GM18517 (cell line): ENCODE measurements at regions not wholly inside any gene's neighbourhood (a gene's known extent, or its start where the extent isn't known, plus 50 kb on each side); places are given as distances from the start of the nearest gene placed in this dataset.
"Not testable (repeated sequence)": the region's sequence is repeated elsewhere in the genome, so short reads cannot be mapped to it uniquely, and the experiment has no call there.

ENCODE experiments used
- ATAC-seq: cut with Tn5 transposase; IDR thresholded peaks from one replicate; pipeline ENCODE4 v1.9.1; 2021; ENCODE audit warnings: mild to moderate bottlenecking, moderate library complexity; ENCODE audit not compliant: unreplicated experiment

DNA sequence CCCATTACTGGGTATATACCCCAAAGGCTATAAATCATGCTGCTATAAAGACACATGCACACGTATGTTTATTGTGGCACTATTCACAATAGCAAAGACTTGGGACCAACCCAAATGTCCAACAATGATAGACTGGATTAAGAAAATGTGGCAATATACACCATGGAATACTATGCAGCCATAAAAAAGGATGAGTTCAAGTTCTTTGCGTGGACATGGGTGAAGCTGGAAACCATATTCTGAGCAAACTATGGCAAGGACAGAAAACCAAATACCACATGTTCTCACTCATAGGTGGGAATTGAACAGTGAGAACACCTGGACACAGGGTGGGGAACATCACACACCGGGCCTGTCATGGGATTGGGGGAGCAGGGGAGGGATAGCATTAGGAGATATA, 54.4 kb upstream of the MUCL1 start:
- not testable (repeated sequence) for ATAC-seq

DNA sequence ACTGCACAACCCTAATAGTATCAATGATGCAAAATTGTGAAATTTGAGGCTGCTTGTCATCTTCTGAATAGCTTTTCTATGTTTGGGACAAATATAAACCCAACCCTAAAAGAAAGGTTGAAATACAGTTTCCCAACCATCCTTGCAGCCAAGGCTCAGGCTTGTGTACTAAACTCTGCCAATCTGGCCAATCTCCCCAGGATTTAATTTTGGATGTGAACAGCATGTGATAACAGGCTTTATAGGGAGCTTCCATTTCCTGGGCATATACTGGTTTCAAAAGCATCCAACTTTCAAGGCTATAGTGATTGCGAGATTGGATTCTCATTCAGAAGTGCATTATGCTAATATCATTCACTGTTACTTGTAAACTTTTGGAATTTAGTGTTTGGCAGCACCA, 55.7 kb upstream of the MUCL1 start:
- ATAC-seq = no peak

DNA sequence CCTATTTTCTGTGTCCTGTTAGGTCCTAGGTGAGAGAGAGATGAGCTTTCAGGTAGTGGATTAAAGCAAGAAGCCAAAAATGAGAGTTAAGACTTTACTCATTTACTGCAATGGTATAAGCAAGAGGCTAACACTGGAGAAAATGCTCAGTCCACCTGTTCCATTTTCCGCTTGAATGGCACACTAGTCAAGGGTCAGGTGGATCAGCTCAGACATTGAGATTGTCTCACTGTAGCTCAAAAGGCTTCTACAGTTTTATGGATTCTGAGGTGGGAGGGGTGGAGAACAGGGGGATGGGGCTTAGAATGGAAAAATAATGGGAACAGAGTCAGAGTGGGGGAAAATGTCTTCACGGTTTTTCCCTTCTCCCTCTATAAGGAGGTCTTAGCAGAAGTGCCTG, 57.3 kb upstream of the MUCL1 start:
- no peak for ATAC-seq

DNA sequence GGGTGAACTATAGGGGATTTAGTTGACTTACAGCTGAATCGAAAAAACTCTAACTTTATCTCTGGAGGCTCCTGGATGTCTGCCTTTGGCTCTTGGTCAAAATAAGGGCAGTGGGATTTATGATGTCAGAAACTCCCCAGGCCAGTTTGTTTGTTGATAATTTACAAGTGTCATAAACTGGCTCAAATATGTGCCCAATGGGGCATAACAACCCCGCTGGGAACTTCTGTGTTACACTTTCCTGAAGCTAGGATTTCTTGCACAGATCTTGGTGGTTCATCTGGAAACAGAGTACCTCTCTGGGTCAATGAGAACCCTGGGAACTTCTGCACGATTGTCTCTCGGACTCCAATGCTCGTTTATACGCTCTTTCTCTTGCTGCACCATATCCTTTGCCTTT, 58.7 kb upstream of the MUCL1 start:
- no peak for ATAC-seq

DNA sequence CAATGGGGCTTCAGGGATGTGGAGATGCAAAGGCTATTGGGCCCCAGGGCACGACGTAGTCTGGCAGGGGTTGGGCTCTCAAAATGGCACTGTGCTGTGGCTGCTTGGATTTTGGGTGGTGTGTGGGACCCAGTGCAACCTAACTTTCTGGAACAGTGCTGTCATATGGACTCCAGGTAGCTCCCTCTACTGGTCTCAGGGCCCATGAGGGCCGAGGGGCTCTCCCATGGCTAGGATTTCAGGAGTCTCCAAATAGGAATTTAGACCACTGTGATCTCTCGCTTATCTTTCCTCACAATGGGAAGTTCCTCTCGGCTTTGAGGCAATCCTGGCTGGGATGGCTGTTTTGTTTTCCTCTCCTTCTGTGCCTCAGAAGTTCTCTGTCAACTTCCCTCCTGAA, 68.2 kb upstream of the MUCL1 start:
- ATAC-seq = no peak

DNA sequence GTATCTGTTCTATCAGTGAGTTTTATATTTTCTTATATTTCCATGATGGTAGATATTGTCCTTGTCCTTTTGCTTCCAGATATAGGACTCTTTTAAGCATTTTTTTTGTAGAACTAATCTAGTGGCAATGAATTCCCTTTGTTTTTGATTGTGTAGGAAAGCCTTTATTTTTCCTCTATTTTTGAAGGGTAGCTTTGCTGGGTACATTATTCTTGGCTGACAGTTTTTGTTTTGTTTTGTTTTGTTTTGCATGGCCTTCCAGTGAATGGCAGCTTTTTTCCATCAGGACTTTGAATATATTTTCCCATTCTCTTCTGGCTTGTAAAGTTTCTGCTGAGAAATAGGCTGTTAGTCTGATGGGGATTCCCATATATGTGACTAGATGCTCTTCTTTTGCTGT, 70.2 kb upstream of the MUCL1 start:
- ATAC-seq = no peak

DNA sequence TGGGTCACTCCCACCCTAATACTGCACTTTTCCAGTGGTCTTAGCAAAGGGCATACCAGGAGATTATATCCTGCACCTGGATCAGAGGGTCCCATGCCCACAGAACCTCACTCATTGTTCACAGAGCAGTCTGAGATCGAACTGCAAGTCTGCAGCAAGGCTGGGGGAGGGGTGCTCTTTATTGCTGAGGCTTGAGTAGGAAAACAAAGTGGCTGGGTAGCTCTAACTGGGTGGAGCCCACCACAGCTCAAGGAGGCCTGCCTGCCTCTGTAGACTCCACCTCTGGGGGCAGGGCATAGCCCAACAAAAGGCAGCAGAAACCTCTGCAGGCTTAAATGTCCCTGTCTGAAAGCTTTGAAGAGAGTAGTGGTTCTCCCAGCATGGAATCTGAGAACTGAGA, 77.3 kb upstream of the MUCL1 start:
- ATAC-seq = not testable (repeated sequence)

DNA sequence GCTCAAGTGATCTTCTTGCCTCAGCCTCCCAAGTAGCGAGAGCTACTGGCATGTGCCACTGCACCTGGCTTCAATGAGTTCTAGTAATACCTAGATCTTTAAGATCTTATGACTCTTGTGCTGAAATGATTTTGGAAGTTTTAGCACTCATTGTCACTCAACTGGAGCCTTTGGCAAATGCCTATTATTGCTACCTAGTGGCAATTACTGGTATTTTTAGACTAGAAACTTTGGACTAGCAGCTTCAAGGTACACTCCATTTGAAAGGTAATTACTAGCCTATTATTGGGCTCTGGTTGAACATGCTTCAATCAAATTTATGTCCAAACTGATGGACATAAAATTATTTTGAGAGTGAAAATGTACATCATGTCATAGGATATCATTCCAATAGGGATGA, 80.7 kb upstream of the MUCL1 start:
- no peak for ATAC-seq

DNA sequence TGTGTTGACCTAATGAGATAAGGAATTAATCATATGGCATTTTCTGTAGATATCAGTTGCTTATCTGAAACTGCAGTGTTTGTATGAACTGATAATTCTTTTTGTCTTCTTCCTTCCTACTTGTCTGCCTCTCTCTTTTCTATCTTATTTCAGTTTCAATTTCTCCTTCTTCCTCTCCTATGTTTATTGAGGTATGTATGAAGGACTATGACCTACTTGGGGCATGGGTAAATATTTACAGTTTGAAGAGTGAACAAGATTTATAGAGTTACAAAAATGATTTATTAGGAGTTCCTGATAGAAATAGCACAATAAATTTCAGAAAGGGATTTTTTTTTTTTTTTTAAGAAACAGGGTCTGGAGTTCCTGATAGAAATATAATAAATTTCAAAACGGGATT, 88.7 kb upstream of the MUCL1 start:
- no peak for ATAC-seq

DNA sequence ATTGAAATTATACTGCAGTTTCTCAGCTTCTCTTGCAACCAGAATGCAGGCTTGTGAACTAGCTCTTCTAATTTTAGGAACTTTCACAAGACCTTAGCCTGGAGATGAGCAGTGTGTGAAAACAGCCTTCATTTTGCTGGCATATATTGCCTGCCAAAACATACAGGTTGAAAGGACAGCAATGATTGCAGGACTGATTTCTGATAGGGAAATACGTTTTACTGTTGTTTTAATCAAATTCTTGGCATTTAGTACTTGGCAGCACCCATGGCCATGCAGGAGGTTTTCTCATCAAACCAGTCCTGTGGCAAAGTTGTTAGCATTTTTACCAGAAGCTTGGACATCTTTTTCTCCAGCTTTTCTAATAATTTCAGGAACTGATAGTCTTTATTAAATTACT, 91.9 kb upstream of the MUCL1 start:
- no peak for ATAC-seq

DNA sequence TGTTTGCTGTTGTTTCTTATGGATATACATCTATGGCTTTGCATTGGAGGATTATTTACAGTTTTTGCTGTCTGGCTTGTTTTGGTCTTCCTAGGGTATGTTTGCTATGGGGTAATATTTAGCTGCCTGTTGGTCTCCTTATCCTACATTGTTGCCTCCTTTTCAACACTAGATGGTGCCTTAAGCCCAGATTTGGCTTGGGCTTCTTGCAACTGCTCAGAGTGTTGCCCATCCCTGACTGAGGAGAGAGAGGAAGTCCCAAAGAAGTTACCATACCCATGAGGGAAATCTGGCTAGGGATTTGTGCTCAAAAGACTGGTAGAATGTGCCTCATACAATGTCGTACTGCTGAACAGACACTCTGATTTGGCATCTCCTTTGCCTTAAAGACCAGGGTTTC, 94.6 kb upstream of the MUCL1 start:
- no peak for ATAC-seq

DNA sequence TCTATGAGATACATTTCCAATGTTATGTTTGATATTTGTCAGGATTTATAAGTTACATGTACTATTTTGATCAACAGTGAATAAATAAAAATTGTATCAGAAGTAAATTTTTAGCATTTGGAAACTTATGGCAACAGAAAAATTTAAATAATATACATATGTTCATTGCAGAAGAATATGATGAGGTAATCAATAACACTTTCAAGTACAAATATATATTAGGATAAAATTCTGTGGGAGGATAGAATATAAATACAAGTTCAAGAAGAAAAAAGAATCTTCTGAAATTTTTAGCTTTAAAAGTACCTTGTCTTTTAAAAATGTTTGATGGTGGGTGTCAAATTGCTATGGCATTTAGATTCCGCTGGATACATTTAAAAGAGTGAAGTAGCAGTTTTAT, 102.8 kb upstream of the MUCL1 start:
- ATAC-seq = no peak

DNA sequence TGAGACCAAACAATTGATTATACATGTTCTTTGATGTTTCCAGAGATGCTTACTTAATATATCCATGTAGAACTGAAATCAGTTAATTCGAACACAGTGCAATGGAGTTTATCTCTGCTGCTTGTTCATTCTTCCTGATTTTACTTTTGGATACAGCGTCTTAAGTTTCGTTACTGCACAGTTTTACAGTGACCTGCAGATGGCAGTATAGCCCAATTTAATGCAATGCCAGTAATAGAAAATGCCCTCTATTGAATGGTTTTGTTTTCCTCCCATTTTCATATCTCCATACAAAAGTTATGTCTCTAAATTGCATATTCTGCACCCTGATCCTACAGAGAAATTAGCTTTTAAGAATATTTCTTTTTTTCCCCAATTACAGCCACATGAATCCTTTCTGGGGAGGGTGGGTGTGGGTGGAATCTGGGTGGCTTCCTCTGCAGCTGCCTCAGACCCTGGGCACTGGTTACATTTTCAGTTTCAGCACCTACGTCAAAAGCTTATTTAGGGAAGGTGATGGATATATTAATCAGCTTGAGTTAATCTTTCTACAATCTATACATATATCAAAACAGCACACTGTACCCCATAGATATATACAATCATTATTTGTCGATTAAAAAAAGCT, 101.1 kb upstream of the DCD start:
- no peak for ATAC-seq

DNA sequence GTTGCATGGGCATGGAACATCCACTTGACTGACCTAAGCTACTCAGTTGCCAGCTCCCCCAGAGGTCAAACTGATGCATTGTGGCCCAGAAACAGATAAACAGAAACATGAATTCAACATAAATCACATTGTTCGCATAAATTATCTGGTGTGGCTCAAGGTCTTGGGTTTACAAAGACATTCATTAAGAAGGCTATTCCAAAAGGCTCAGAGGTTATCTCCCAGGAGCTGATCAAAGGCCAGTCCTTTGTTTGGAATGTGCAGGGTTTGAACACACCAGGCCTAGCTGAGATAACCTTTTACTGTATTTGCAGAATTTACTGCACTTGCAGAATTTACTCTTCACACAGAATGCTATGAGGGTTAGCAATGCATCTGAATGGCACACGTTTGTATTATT, 96.4 kb upstream of the DCD start:
- ATAC-seq = no peak

DNA sequence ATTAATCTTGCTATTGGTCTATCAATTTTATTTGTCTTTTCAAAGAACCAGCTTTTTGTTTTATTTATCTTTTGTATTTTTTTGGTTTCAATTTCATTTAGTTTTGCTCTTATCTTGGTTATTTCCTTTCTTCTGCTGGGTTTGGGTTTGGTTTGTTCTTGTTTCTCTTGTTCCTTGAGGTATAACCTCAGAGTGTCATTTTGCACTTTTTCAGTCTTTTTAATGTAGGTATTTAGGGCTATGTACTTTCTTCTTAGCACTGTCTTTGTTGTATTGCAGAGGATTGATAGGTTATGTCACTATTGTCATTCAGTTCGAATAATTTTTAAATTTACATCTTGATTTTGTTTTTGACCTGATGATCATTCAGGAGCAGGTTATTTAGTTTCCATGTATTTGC, 92.7 kb upstream of the DCD start:
- no peak for ATAC-seq

DNA sequence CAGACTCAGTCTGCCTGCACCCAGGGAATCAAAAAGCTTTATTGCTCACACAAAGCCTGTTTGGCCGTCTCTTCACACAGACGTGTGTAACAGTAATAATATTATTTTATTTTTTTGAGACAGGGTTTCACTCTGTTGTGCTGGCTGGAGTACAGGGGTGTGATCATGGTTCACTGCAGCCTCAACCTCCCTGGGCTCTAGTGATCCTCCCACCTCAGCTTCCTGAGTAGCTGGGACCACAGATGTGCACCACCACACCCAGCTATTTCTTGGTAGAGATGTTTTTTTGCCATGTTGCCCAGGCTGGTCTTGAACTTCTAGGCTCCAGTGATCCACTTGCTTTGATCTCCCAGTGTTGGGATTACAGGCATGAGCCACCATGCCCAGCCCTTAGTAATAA, 88.4 kb upstream of the DCD start:
- ATAC-seq = no peak

DNA sequence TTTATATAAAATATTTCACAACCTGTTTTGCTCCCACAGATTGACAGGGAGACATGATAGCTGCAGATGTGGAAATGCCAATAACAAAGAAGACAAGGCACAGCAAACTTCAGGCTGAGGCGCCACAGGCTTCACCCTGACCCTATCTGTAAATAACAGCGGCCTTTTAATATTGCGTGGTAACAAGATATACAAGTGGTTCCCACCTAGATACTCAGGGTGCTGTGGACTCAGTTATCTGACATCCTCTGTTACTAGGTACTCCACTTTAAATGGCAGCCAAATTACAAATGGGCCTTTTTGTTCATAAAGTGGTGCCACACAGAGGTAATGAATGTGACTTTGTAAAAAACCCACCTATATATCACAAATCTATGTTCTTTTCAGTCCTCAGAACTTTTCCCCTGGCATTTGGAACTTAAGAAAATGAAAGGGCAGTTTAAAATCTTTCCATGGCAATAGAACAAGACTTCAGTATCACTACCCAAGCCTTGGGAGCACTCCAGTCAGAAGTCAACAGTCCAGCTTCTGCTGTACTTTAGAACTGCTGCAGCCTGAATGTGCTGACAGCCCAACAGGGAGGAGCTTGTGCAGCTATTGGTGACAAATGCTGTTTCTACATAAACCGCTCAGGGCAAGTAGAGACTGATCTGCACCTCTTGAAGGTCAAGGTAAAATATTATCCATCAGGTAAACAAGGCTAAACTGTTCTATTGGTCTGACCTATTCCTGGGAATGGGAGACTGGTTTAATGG, 86.2 kb upstream of the DCD start:
- no peak for ATAC-seq

DNA sequence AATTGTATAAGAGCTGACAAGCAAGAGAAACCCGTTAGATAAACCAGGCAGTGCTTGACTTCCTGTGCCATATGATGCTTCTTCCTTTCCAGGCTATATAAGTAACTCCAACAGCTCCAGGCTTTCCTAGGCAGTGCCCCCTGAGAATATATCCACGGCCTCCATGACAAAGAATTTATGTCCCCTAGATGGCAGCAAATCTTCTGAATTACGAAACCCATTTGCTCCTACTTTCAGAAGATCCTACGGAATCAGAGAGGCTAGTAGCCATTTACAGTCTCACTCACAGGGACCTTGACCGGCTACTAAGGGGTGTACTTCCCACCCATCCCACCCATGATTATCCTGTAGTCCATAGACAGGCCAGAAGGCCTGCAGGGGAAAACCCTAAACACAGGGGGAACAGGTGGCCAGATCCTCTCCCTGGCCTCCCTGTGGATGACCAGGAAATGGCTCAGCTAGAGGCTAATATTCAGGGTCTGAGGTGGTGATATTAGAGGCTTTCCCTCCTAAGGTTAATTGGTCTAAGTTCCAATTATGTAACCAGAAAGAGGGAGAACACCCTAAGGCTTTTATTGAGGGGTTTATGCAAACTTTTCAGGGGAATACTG, 77.2 kb upstream of the DCD start:
- ATAC-seq = no peak

DNA sequence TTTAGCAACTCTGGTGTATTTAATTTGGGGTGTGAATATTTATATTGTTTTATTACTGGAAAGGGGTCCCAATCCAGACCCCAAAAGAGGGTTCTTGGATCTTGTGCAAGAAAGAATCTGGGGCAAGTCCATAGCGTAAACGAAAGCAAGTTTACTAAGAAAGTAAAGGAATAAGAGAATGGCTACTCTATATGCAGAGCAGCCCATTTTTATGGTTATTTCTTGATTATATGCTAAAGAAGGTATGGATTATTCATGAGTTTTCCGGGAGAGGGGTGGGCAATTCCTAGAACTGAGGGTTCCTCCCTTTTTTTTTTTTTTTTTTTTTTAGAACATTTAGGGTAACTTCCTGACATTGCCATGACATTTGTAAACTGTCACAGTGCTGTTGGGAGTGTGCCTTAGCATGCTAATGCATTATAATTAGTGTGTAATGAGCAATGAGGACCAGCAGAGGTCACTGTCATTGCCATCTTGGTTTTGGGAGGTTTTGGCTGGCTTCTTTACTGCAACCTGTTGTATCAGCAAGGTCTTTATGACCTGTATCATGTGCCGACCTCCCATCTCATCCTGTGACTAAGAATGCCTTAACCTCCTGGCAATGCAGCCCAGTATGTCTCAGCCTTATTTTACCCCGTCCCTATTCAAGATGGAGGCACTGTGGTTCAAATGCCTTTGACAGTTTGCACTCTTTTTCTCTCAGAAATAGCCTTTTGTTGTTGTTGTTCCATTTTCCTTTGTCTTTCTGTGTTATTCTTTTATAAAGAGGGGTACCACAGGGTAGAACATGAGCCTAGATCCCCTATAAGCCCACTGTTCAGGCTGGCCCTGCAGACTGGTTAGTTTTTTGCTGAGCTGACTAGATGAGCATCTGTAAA, 75.5 kb upstream of the DCD start:
- ATAC-seq = peak; percentile 67

DNA sequence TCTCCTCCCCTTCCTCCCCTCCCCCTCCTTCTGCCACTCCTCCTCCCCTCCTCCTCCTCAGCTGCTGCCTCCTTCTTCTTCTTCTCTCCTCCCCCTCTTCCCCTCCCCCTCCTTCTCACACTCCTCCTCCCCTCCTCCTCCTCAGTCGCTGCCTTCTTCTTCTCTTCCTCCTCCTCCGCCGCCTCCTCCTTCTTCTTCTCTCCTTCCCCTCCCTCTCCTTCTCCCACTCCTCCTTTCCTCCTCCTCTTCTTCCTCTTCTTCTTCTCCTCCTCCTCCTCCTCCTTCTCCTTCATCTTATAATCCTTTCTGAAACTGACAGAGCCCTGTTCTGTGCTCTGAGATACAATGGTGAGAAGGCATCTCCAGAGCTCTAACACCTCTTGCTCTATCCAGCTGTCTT, 73.1 kb upstream of the DCD start:
- no peak for ATAC-seq

DNA sequence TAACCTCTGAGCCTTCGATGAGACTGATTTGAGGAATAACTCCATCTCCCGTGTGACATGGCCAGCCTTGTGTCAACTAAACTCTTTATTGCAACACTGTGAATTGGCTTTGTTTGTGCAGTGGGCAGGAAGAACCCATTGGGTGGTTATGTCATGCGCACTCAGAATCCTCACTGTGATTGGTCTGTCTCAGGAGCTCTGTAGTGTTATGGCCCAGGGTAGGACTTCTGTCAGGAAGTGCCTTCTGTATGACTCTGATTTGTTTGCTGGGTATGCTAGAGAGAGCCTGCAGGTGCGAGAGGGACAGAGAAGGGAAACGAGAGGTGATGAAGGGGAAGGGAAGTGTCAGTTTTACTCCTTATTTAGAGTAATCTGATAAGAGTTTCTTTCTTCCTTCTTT, 71.5 kb upstream of the DCD start:
- ATAC-seq = no peak

DNA sequence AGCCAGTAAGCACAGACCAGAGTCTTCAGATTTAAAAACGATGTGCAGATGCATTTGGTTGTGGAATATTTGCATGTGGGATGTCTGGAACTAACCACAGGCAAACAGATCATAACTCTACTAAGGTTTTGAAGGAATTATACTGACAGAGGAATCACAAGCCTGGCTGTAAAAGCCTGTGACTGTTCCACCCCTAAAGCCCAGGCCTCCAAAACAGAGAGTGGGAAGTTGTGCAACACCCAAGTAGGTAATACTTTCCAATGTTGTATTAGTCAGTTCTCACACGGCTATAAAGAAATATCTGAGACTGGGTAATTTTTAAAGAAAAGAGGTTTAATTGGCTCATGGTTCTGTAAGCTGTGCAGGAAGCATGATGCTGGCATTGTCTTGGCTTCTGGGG, 68.1 kb upstream of the DCD start:
- ATAC-seq = no peak
